PC-9 (cell line): ENCODE measurements at regions not wholly inside any gene's neighbourhood (a gene's known extent, or its start where the extent isn't known, plus 50 kb on each side); places are given as distances from the start of the nearest gene placed in this dataset.

Source experiments
- EZH2 ChIP-seq: fragments of 200-600 bp; sonication (generic); IDR thresholded peaks from 2 replicates; pipeline ENCODE4 v1.8.0; 2017; ENCODE audit warnings: antibody characterized with exemption, low read depth
- TF ChIP-seq, protein P1 (sequence below): fragments of 200-600 bp; sonication (generic); conservative IDR thresholded peaks from 2 replicates; pipeline ENCODE4 v1.6.1; 2017; ENCODE audit warnings: mixed run types, antibody characterized with exemption, mild to moderate bottlenecking, moderate library complexity

DNA sequence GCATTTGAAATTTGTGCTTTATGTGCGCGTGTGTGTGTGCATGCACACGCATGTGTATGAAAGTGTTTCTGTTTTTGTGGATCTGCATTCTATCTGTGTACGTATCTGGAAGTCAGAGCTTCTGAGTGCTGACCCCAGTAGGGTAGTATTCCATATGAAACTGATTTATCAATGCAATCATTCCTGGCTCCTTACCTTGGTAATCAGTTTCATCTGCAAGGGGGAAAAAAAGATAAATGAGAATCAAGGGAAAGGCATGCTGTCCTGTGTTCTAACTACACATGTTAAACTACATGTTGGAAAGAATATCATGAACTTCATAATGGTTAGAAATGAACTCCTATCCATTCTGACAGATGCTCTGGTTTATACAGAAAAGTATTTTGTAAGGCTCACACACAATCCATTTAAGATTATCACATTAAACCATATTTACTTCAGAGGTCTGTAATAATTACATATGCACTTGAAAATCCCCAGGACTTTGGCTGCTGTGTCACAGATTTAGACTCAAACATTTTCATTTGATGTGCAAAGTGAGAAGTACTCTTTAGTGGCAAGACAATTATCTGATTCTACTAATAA lies 276.1 kb upstream of the LMO3 start:
- TF ChIP-seq, protein P1, sequence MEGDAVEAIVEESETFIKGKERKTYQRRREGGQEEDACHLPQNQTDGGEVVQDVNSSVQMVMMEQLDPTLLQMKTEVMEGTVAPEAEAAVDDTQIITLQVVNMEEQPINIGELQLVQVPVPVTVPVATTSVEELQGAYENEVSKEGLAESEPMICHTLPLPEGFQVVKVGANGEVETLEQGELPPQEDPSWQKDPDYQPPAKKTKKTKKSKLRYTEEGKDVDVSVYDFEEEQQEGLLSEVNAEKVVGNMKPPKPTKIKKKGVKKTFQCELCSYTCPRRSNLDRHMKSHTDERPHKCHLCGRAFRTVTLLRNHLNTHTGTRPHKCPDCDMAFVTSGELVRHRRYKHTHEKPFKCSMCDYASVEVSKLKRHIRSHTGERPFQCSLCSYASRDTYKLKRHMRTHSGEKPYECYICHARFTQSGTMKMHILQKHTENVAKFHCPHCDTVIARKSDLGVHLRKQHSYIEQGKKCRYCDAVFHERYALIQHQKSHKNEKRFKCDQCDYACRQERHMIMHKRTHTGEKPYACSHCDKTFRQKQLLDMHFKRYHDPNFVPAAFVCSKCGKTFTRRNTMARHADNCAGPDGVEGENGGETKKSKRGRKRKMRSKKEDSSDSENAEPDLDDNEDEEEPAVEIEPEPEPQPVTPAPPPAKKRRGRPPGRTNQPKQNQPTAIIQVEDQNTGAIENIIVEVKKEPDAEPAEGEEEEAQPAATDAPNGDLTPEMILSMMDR, result no peak
- TF ChIP-seq EZH2, result no peak
